ENCODE measurements at regions not wholly inside any gene's neighbourhood (a gene's known extent, or its start where the extent isn't known, plus 50 kb on each side); places are given as distances from the start of the nearest gene placed in this dataset.

DNA sequence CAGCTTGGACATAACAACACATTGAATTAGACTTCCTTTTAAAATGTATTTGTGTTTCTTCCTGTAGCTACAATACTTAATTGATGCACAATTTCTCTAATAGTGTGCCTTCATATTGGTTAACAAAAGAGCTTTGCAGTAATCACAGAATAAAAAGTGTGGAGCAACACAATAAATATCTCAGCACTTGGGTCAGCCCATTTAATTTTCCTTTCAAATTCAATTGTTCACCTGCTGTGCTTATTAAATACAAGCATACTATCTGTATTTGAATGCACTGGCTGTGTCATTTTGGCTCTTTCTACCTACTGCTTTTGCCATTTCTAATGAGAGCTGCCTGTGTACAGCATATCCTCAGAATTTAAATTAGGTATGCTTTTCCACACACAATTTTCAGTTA is 1641.3 kb upstream of the SLC39A10 start:
- no peak for DNase-seq

DNA sequence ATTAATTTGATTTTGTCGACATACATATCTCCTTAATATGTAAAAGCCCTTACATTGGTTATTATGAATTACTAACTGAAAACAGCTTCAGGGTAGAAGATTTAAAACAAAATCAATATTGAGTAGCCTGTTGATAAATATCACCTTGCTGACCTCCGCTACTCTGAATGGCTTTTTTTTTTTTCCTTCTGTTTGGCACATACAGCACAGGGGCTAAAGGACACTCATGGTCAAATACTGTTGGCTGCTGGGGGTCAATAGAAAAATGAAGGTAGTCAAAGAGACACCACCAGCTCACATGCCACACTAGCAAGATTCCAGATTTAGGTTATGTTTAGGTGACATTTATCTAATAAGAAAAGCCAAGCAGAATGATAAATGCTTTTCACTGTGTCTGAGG is 1642.4 kb upstream of the SLC39A10 start:
- no peak for DNase-seq

DNA sequence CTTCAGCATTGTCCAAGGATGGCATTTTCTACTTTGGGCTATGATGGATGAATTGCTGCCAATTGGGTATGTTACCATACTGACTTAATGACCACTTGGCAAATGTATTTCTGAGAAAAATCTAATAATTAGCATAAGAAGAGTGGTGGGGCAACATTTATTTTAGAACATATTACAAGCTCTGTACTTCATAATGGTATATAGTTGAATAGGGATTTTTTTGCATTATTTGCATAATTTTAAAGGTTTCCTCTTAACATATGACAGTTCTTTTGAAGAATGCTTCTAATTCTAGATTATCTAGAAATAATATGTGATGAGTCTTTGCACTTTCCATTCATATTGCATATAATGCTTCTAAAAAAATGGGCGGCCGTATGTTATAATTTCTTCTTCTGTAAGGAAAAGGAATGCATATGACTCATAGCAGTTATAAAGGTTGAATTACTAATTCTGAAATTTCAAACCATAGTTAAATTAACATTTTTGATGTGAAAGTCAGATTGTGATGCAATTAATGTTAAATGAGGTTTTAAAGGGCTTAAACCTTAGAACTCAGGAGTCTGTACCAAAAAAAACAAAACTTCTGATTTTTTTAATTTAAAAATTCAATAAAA is 1652.3 kb upstream of the SLC39A10 start:
- DNase-seq: no peak

GRCh38 chr2:194003911-194004310 is 1653.1 kb upstream of the SLC39A10 start:
- no peak for DNase-seq

DNA sequence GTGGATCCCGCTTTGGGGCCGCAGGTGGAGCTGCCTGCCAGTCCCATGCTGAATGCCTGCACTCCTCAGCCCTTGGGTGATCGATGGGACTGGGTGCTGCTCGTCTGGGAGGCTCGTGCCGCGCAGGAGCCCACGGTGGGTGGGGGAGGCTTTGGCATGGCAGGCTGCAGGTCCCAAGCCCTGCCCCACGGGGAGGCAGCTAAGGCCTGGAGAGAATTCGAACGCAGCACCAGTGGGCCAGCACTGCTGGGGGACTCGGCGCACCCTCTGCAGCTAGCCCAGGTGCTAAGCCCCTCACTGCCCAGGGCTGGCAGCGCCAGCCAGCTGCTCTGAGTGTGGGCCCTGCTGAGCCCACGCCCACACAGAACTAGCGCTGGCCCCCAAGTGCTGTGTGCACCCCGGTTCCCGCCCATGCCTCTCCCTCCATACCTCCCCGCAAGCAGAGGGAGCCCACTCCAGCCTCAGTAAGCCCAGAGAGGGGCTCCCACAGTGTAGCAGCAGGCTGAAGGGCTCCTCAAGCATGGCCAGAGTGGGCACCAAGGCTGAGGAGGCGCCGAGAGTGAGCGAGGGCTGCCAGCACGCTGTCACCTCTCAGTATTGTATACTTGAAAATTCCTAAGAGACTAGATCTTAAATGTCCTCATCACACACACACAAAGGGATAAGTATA is 1654.2 kb upstream of the SLC39A10 start:
- no peak for DNase-seq

DNA sequence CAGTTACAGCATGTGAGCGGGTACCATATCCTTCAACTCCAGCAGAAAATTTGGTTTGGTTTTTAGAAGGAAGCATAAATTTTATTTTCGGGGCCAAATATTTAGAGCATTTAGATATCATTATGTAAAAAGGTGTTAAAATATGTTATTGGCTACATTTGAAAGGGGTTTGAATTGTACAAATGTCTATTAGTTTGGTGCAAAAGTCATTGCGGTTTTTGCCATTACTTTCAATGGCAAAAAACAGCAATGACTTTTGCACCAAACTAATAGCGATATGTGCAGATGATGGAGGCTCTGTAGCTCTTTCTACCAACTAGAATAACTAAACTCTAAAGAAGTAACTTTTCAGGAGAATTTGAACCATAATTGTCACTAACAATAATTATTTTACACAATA is 1666.2 kb upstream of the SLC39A10 start:
- DNase-seq: no peak

DNA sequence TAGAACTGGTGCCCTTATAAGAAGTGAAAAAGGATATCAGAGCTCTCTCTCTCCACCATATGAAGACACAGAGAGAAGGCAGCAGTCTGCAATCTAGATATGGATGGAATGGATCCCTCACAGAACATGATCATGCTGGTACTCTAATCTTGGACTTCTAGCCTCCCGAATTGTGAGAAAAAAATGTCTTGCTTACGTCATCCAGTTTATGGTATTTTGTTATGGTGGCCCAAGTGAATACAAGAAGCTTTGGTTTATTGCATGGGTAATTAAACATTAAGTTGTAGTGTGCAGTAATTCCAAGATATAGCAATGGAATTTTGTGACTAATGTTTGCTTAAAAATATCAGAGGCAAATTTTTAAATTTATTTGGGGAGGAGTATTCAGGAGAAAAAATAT is 1667.4 kb upstream of the SLC39A10 start:
- no peak for DNase-seq

DNA sequence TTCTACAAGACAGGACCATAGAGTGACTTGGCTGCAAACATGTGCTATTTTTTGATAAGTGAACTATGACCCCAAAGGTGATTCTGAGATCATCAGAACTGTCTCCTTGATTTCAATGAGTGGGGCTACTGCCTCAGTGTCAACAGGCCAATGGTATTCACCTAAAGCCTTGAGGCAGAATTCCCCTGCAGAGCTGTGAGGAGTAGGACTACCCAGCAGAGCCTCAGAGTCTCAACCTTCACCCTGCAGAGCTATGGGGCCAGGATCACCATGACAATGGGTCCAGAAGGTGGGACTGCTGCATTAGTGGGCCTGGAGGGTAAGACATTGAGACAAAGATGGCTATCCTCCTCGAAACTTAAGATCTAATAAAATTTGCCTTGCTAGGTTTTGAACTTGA is 1668.2 kb upstream of the SLC39A10 start:
- no peak for DNase-seq

GRCh38 chr2:193985272-193985671 is 1671.8 kb upstream of the SLC39A10 start:
- no peak for DNase-seq

- no peak for DNase-seq
Measured at GRCh38 chr2:193980599-193980998, 1676.4 kb upstream of the SLC39A10 start.

- no peak for DNase-seq
Measured at GRCh38 chr2:193973781-193974180, 1683.2 kb upstream of the SLC39A10 start.

GRCh38 chr2:193966590-193966989 is 1690.4 kb upstream of the SLC39A10 start:
- no peak for DNase-seq

DNA sequence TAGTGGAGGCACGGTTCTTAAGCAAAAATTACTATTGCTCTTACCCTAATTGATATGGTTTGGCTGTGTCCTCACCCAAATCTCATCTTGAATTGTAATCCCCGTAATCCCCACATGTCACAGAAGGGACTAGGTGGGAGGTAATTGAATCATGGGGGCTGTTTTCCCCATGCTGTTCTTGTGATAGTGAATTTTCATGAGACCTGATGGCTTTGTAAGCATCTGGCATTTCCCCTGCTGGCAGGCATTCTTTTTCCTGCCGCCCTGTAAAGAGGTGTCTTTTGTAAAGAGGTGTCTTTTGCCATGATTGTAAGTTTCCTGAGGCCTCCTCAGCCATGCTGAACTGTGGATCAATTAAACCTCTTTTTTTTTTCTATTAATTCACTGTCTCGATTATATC is 1691.8 kb upstream of the SLC39A10 start:
- no peak for DNase-seq

DNA sequence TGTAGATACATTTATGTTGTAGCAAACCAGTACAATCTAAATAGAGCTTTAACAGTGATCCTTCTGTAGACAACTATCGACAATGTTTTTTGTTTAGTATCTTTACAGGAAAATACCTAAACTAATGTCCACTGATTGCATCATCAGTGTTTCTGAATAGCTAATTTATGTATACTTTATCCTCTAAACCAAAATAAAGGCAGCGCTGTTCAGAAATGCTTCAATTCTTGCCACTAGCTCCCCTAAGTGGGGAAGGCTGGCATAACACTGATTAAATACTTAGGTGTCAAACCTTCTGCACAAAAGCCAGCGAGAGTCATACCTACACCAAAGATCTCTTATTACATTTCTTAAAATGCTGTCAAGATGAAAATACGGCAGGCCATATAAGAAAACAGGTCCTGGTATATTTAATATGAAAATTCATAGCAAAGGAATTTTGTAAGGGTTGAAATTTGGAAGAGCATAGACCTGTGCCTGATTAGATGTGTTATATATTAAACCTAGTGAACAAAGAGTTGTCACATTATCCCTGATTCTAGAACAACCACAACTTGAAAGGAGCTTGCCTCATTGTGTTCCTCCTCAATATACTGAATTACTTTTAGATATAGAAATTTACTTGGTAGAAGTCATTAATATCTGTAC is 1693.4 kb upstream of the SLC39A10 start:
- DNase-seq: no peak

- DNase-seq: no peak
Measured at GRCh38 chr2:193946806-193947205, 1710.2 kb upstream of the SLC39A10 start.

- no peak for DNase-seq
Measured at GRCh38 chr2:193943406-193943960, 1713.5 kb upstream of the SLC39A10 start.

- no peak for DNase-seq
Measured at GRCh38 chr2:193935114-193935513, 1721.9 kb upstream of the SLC39A10 start.

- no peak for DNase-seq
Measured at GRCh38 chr2:193929131-193929530, 1727.9 kb upstream of the SLC39A10 start.

DNA sequence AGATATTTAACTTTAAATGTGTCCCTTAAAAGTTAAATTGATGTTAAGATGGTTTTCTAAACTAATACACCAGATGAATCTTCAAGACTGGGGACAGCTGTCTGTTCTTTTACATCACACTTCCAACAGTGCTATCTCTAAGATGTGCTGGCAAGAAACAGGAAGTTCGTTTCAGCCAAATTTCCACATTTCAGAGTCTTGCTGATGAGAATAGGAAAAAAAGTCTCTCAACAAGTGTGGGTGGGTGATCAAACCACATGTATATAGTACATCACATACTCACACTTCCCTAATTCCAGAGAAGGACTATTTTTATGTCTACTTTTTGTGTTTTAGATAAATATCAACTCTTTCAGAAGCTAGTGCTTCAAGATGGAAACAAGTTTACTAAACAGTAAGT is 1712.8 kb upstream of the TMEFF2 start:
- no peak for DNase-seq

DNA sequence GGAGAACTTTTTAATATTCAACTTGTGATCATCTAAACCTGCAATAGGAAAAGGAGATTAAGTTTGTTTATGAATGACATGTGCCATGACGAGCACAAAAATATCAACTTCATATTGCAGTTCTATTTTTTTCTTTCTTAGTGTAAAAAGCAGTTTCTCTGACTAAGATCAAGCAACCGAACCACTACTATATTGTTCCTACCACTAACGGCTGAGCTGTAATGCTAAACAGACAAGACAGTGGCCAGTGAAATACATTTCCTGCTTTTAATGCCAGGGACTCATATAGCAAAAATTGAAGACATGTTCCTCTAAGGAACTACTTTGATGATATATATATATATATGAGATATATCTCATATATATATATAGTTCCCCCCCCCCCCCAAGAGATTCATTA is 1705.6 kb upstream of the TMEFF2 start:
- no peak for DNase-seq

- no peak for DNase-seq
Measured at GRCh38 chr2:193895226-193895625, 1700.5 kb upstream of the TMEFF2 start.

GRCh38 chr2:193894081-193894480 is 1699.3 kb upstream of the TMEFF2 start:
- no peak for DNase-seq

DNA sequence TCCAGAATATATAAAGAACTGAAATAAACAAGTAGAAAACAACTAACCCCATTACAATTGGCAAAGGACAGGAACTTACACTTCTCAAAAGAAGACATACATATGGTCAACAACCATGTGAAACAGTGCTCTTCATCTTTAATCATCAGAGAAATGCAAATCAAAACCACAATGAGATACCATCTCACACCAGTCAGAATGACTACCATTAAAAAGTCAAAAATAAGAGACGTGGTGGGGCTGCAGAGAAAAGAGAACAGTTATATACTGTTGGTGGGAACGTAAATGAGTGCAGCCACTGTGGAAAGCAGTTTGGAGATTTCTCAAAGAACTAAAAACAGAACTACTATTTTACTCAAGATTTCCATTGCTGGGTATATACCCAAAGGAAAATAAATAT is 1696.3 kb upstream of the TMEFF2 start:
- no peak for DNase-seq

GRCh38 chr2:193885419-193885818 is 1690.7 kb upstream of the TMEFF2 start:
- no peak for DNase-seq

All from stimulated activated CD4-positive, alpha-beta T cell treated with anti-CD3 and anti-CD28 coated beads, Interleukin-4, amount 100 ng/mL, for 1 hour (primary cell).